Thyroid gland (tissue), 4 donors: ENCODE measurements at regions not wholly inside any gene's neighbourhood (a gene's known extent, or its start where the extent isn't known, plus 50 kb on each side); places are given as distances from the start of the nearest gene placed in this dataset.

ENCODE experiments used
- CTCF ChIP-seq, 6 experiments: fragments of 200-600 bp in 3 of 6; fragments of 450-650 bp in 3 of 6; sonication (generic) in 3 of 6; IDR thresholded peaks; one replicate each; pipeline ENCODE4 v1.5.1; 2016 to 2019; ENCODE audit warnings: antibody characterized with exemption in 6 of 6, mild to moderate bottlenecking in 2 of 6, inconsistent platforms in 1 of 6, moderate library complexity in 1 of 6
- POLR2A ChIP-seq, 2 donors: fragments of 450-650 bp; IDR thresholded peaks; one replicate each; pipeline ENCODE4 v1.6.1; 2017; ENCODE audit warnings: antibody characterized with exemption in 2 of 2, mild to moderate bottlenecking in 2 of 2, moderate library complexity in 1 of 2

GRCh38 chr3:28134198-28134597 lies 107.2 kb upstream of the CMC1 start:
- no peak for TF ChIP-seq CTCF (IDR thresholded peaks at IDR 0.05)
- TF ChIP-seq POLR2A (IDR thresholded peaks at IDR 0.05): no peak
